Panc1 (cell line): ENCODE measurements at regions not wholly inside any gene's neighbourhood (a gene's known extent, or its start where the extent isn't known, plus 50 kb on each side); places are given as distances from the start of the nearest gene placed in this dataset.

ENCODE experiments used
- ATAC-seq: fragments of 200-7000 bp; cut with Tn5 transposase; 2 replicates; pipeline ENCODE4 v1.9.1; 2020; ENCODE audit warnings: mild to moderate bottlenecking, moderate library complexity
- BruUV-seq: library from RNA; stranded (reverse); fragments of 400-500 nt; replicated peaks from 2 replicates; lab custom pipeline; 2021; lab: Mats Ljungman, UMichigan
- CTCF ChIA-PET: fragments of 300-600 bp; sonication (Branson Sonifier 250); formaldehyde crosslinking; loops from one replicate; lab custom pipeline; 2022; ENCODE audit warnings: antibody characterized with exemption; lab: Charles Lee
- POLR2A ChIA-PET: fragments of 300-600 bp; sonication (Branson Sonifier 250); formaldehyde crosslinking; loops from one replicate; lab custom pipeline; 2022; ENCODE audit warnings: antibody characterized with exemption; lab: Charles Lee
- DNase-seq: peaks from one replicate; pipeline ENCODE4 v3.0.0-alpha.2; 2010; ENCODE audit warnings: low read depth, low spot score
- H3K27ac ChIP-seq: 2 replicates; pipeline ENCODE4 v1.5.1; 2011; ENCODE audit warnings: mild to moderate bottlenecking, low read length, inconsistent platforms
- H3K27me3 ChIP-seq: fragments of 200-500 bp; sonication (Bioruptor generic); 2 replicates; pipeline ENCODE4 v1.6.0; 2014; ENCODE audit warnings: low read length, inconsistent platforms; ENCODE audit not compliant: control insufficient read depth, insufficient read depth
- H3K36me3 ChIP-seq: fragments of 200-500 bp; sonication (Bioruptor generic); 2 replicates; pipeline ENCODE4 v1.5.1; 2014; ENCODE audit warnings: inconsistent platforms, mild to moderate bottlenecking, low read length, moderate library complexity; ENCODE audit not compliant: control insufficient read depth, insufficient read depth
- H3K4me1 ChIP-seq: 2 replicates; pipeline ENCODE4 v1.5.1; 2011; ENCODE audit warnings: inconsistent platforms, mild to moderate bottlenecking, low read length, moderate library complexity; ENCODE audit not compliant: control insufficient read depth, insufficient read depth
- H3K4me3 ChIP-seq, 2 experiments: 2 replicates each; pipeline ENCODE4 v1.5.1; 2011 to 2012; ENCODE audit warnings: low read depth in 2 of 2, low read length in 2 of 2, mild to moderate bottlenecking in 2 of 2, inconsistent platforms in 1 of 2, moderate library complexity in 1 of 2
- H3K9me3 ChIP-seq: fragments of 200-500 bp; sonication (Bioruptor generic); 2 replicates; pipeline ENCODE4 v1.5.1; 2014; ENCODE audit warnings: low read depth, mild to moderate bottlenecking, inconsistent platforms, low read length, moderate library complexity; ENCODE audit not compliant: control insufficient read depth, insufficient read depth
- CTCF ChIP-seq: fragments of 450-650 bp; IDR thresholded peaks from 2 replicates; pipeline ENCODE4 v1.5.1; 2017; ENCODE audit warnings: mild to moderate bottlenecking
- POLR2AphosphoS5 ChIP-seq: IDR thresholded peaks from 2 replicates; pipeline ENCODE4 v1.6.1; 2012; ENCODE audit warnings: mild to moderate bottlenecking, low read depth, low read length, moderate library complexity
- REST ChIP-seq, 2 experiments: IDR thresholded peaks; 2 replicates each; pipeline ENCODE4 v1.6.1; 2011 to 2012; ENCODE audit warnings: low read depth in 2 of 2, control low read depth in 1 of 2, low read length in 1 of 2, mild to moderate bottlenecking in 1 of 2, moderate library complexity in 1 of 2; ENCODE audit not compliant: insufficient read depth in 1 of 2
- SIN3A ChIP-seq: IDR thresholded peaks from 2 replicates; pipeline ENCODE4 v1.6.1; 2012; ENCODE audit warnings: low read depth, mild to moderate bottlenecking, low read length, moderate library complexity, borderline replicate concordance; ENCODE audit not compliant: insufficient read depth
- TCF7L2 ChIP-seq: IDR thresholded peaks from 2 replicates; pipeline ENCODE4 v1.6.1; 2011; ENCODE audit warnings: mild to moderate bottlenecking, low read depth, low read length, inconsistent platforms
- in situ Hi-C: cut with HindIII; loops from 2 replicates; pipeline ENCODE4 v1.10.0; 2016; ENCODE audit warnings: low sequenced_read_pairs, low pct_unique_long_range_greater_than_20kb
- intact Hi-C: fragments of 100-400 bp; cut with micrococcal nuclease; formaldehyde crosslinking; loops from one replicate; pipeline ENCODE4 v1.10.0; 2022; ENCODE audit not compliant: unreplicated experiment

- ChIA-PET POLR2A (no interaction called here), CTCF (no interaction called here)
- ATAC-seq (no peak), DNase-seq (no peak)
- intact Hi-C loops, result no loop called here
- no peaks in the 10 kb centered on the region for H3K9me3 ChIP-seq
- H3K4me1 ChIP-seq, result no peaks in the 10 kb centered on the region
- H3K36me3 ChIP-seq, result no peaks in the 10 kb centered on the region
- BruUV-seq, result no TSS peak
- in situ Hi-C loops, result no loop called here
- no peaks in the 10 kb centered on the region for H3K27me3 ChIP-seq
- TF ChIP-seq TCF7L2 (no peak), POLR2AphosphoS5 (no peak)
- H3K27ac ChIP-seq, result no peak overlapping the region
- H3K4me3 ChIP-seq, result no peak overlapping the region
Observed at GRCh38 chr13:34587576-34587975, 354.5 kb upstream of the NBEA start.

- no peaks in the 10 kb centered on the region for H3K9me3 ChIP-seq
- no peak overlapping the region for H3K4me3 ChIP-seq
- in situ Hi-C loops (no loop called here), intact Hi-C loops (no loop called here)
- no peaks in the 10 kb centered on the region for H3K4me1 ChIP-seq
- DNase-seq (no peak), ATAC-seq (no peak)
- H3K27me3 ChIP-seq, result no peaks in the 10 kb centered on the region
- TF ChIP-seq SIN3A, result no peak
- no peak for TF ChIP-seq POLR2AphosphoS5
- no peak for TF ChIP-seq REST (IDR thresholded peaks at IDR 0.05; ENCODE audit: insufficient read depth in 1 of 2, low read depth in 2 of 2, low read length in 1 of 2)
- POLR2A ChIA-PET, result no interaction called here
- no TSS peak for BruUV-seq
- no peak overlapping the region for H3K27ac ChIP-seq
- CTCF ChIA-PET, result no interaction called here
- H3K36me3 ChIP-seq, result no peaks in the 10 kb centered on the region
Observed at GRCh38 chr13:34588362-34588761, 353.7 kb upstream of the NBEA start.

- Histone ChIP-seq H3K27ac (no peak overlapping the region), H3K27me3 (no peaks in the 10 kb centered on the region), H3K9me3 (no peaks in the 10 kb centered on the region), H3K4me1 (no peaks in the 10 kb centered on the region), H3K4me3 (no peak overlapping the region), H3K36me3 (no peaks in the 10 kb centered on the region)
- ChIA-PET CTCF (no interaction called here), POLR2A (no interaction called here)
- ATAC-seq (no peak), DNase-seq (no peak)
- intact Hi-C loops, result no loop called here
- in situ Hi-C loops, result no loop called here
- TF ChIP-seq SIN3A (no peak), TCF7L2 (no peak), POLR2AphosphoS5 (no peak), CTCF (no peak), REST (IDR thresholded peaks at IDR 0.05; ENCODE audit: insufficient read depth in 1 of 2, low read depth in 2 of 2, low read length in 1 of 2) (no peak)
- no TSS peak for BruUV-seq
Observed at GRCh38 chr13:34589581-34589980, 352.5 kb upstream of the NBEA start.
